ENCODE measurements at regions not wholly inside any gene's neighbourhood (a gene's known extent, or its start where the extent isn't known, plus 50 kb on each side); places are given as distances from the start of the nearest gene placed in this dataset.

DNA sequence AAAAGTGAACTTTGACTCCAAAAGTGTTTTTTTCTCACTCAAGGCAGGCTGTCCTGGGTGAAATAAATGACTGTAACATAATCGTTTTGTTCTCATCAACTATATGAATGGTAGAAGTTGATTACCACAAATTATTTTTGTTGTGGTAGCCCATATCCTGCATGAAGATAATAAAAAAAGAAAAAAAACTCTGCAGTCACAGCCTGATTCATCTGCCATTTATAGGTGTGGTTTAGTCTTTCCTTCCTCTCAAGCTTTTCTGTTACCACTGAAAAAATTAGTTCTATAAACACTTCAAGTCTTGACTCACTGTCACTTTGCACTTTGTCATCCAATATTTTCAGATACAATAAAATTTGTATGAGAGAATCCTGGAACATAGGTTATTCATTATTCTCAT, 522.0 kb downstream of the PLCL1 start:
- no peak overlapping the region for H3K4me3 ChIP-seq (ENCODE audit: low read length)
- TF ChIP-seq, protein P1, sequence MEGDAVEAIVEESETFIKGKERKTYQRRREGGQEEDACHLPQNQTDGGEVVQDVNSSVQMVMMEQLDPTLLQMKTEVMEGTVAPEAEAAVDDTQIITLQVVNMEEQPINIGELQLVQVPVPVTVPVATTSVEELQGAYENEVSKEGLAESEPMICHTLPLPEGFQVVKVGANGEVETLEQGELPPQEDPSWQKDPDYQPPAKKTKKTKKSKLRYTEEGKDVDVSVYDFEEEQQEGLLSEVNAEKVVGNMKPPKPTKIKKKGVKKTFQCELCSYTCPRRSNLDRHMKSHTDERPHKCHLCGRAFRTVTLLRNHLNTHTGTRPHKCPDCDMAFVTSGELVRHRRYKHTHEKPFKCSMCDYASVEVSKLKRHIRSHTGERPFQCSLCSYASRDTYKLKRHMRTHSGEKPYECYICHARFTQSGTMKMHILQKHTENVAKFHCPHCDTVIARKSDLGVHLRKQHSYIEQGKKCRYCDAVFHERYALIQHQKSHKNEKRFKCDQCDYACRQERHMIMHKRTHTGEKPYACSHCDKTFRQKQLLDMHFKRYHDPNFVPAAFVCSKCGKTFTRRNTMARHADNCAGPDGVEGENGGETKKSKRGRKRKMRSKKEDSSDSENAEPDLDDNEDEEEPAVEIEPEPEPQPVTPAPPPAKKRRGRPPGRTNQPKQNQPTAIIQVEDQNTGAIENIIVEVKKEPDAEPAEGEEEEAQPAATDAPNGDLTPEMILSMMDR (IDR thresholded peaks at IDR 0.05; ENCODE audit: insufficient read depth, low read depth, low read length, missing control alignments) = no peak
- DNase-seq (ENCODE audit: low read depth) = no peak

- no peak overlapping the region for H3K4me3 ChIP-seq (ENCODE audit: low read length)
- DNase-seq (ENCODE audit: low read depth) = peak; percentile 25
- TF ChIP-seq, protein P1 (IDR thresholded peaks at IDR 0.05; ENCODE audit: insufficient read depth, low read depth, low read length, missing control alignments) = no peak
Observed at GRCh38 chr2:198325359-198325758, 521.0 kb downstream of the PLCL1 start.

DNA sequence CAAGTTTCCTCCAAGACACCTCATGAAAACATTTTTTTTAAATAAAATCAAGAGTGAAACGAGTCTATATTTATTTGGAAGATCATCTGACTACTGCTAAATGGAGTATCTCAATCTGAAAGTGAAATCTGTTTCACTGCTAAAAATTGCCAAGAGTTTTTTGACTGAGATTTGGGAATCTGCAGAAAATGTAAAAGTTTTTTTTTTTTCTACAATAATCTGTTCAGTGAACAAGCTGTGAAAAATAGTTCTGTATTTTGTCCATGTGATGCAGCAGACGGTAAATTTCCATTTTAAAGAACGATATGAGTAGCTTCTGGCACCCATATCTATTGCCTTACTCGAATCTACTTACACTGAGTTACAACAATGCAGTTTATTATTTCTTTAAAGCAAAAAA, 519.7 kb downstream of the PLCL1 start:
- no peak overlapping the region for H3K4me3 ChIP-seq (ENCODE audit: low read length)
- TF ChIP-seq, protein P1 (IDR thresholded peaks at IDR 0.05; ENCODE audit: insufficient read depth, low read depth, low read length, missing control alignments) = no peak
- no peak for DNase-seq (ENCODE audit: low read depth)

DNA sequence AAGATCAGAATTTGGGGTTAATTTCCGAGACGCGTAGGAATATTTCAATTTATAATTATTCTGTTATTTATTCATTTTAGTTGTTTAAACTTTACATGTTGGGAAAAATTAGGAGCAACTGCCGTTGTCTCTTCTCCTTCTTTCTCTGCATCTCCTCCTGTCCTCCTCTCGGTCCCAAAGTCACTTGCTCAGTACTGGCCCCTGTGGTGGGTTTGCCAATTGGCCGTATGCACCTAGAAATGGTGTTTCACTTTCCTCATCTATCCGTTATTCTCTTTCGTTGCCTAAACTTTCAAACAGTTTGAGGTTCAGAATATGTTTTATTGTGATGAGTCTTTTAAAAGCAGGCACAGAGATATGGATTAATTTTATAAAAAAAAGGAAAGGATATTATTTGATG, 517.9 kb downstream of the PLCL1 start:
- TF ChIP-seq, protein P1 (IDR thresholded peaks at IDR 0.05; ENCODE audit: insufficient read depth, low read depth, low read length, missing control alignments) = peak; percentile 22
- H3K4me3 ChIP-seq (ENCODE audit: low read length) = no peak overlapping the region
- DNase-seq (ENCODE audit: low read depth) = no peak

- no peak for DNase-seq (ENCODE audit: low read depth)
- TF ChIP-seq, protein P1 (IDR thresholded peaks at IDR 0.05; ENCODE audit: insufficient read depth, low read depth, low read length, missing control alignments) = no peak
- H3K4me3 ChIP-seq (ENCODE audit: low read length) = no peak overlapping the region
Observed at GRCh38 chr2:198321522-198322088, 517.2 kb downstream of the PLCL1 start.

GRCh38 chr2:198316852-198317396, 512.5 kb downstream of the PLCL1 start:
- no peak overlapping the region for H3K4me3 ChIP-seq (ENCODE audit: low read length)
- no peak for DNase-seq (ENCODE audit: low read depth)
- TF ChIP-seq, protein P1 (IDR thresholded peaks at IDR 0.05; ENCODE audit: insufficient read depth, low read depth, low read length, missing control alignments) = no peak
